ENCODE measurements at regions not wholly inside any gene's neighbourhood (a gene's known extent, or its start where the extent isn't known, plus 50 kb on each side); places are given as distances from the start of the nearest gene placed in this dataset.

DNA sequence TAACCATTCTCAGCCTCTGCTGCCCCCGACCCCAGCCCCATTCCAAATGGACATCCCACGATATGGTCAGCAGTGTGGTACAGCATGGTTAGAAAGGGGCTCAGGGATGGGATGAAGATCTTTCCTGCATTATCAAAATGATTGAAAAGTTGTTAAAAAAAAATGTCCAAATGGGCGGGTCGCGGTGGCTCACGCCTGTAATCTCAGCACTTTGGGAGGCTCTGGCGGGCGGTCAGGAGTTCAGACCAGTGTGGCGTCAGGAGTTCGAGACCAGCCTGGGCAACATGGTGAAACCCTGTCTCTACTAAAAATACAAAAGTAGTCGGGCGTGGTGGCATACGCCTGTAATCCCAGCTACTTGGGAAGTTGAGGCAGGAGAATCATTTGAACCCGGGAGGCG, 54.3 kb upstream of the ZNF254 start:
- no peak for TF ChIP-seq EGR1 (IDR thresholded peaks at IDR 0.05)
- no peak for TF ChIP-seq EP300 (IDR thresholded peaks at IDR 0.05; ENCODE audit: borderline replicate concordance)
- no peak for TF ChIP-seq TAF1 (IDR thresholded peaks at IDR 0.05; ENCODE audit: low read depth)
- TF ChIP-seq CEBPB (IDR thresholded peaks at IDR 0.05), result no peak

Data from Ishikawa (cell line).